ENCODE measurements at regions not wholly inside any gene's neighbourhood (a gene's known extent, or its start where the extent isn't known, plus 50 kb on each side); places are given as distances from the start of the nearest gene placed in this dataset.

DNA sequence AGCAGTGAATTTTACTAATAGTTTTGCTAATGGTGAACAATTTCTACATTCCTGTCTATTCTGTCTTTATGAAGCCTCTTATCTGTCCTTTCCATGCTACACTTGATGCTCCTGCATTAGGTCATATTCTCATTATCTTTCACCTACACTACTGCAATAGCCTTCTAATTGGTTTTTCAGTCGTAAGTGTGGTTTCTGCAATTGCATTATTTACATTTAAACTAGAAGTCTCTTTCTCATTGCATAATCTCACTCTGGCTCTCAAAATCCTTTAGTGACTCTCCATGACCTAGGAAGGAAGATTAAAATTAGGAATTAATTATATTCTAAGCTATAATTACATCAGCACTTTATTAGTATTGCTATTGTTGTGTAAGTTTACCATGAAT, 686.5 kb downstream of the IGSF11 start:
- no peaks in the 10 kb centered on the region for H3K9me3 ChIP-seq (replicated peaks in 1 of 3)
- H3K4me3 ChIP-seq: no peak overlapping the region
- H3K36me3 ChIP-seq (replicated peaks in 1 of 2): no peaks in the 10 kb centered on the region
- no peaks in the 10 kb centered on the region for H3K27me3 ChIP-seq
- no peak overlapping the region for H3K27ac ChIP-seq
- WGBS, 4 donors: 68 to 79% (median 75%) methylated on average over 1 of the region's 1 CpG
- intact Hi-C loops (cut with DNase I): no loop called here
- DNase-seq: no peak
- no peaks in the 10 kb centered on the region for H3K4me1 ChIP-seq (replicated peaks in 1 of 2)
- TF ChIP-seq, protein P1, sequence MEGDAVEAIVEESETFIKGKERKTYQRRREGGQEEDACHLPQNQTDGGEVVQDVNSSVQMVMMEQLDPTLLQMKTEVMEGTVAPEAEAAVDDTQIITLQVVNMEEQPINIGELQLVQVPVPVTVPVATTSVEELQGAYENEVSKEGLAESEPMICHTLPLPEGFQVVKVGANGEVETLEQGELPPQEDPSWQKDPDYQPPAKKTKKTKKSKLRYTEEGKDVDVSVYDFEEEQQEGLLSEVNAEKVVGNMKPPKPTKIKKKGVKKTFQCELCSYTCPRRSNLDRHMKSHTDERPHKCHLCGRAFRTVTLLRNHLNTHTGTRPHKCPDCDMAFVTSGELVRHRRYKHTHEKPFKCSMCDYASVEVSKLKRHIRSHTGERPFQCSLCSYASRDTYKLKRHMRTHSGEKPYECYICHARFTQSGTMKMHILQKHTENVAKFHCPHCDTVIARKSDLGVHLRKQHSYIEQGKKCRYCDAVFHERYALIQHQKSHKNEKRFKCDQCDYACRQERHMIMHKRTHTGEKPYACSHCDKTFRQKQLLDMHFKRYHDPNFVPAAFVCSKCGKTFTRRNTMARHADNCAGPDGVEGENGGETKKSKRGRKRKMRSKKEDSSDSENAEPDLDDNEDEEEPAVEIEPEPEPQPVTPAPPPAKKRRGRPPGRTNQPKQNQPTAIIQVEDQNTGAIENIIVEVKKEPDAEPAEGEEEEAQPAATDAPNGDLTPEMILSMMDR (IDR thresholded peaks at IDR 0.05): no peak
- no peak for TF ChIP-seq POLR2A (IDR thresholded peaks at IDR 0.05)

DNA sequence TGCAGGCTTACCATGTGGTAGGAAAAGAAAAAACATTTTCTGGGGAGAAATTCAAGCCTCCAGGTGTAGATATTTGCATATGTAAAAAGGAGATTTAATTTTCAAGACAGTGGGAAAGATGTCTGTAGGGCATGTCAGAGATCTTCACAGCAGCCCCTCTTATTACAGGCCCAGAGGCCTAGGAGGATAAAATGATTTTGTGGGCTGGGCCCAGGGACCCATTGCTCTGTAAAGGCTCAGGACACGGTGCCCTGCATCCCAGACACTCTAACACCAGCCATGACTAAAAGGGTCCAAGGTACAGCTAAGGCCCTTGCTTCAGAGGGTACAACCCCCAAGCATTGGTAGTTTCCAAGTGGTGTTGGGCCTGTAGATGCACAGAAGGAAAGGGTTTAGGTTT, 680.1 kb downstream of the IGSF11 start:
- no peaks in the 10 kb centered on the region for H3K36me3 ChIP-seq (replicated peaks in 1 of 2)
- TF ChIP-seq POLR2A (IDR thresholded peaks at IDR 0.05): no peak
- TF ChIP-seq, protein P1 (IDR thresholded peaks at IDR 0.05): no peak
- DNase-seq: no peak
- WGBS, 4 donors: 79 to 86% (median 81%) methylated on average over 1 of the region's 1 CpG; no CpG with 5 or more reads in 1 of the 4 donors
- no peak overlapping the region for H3K4me3 ChIP-seq
- no peaks in the 10 kb centered on the region for H3K4me1 ChIP-seq (replicated peaks in 1 of 2)
- H3K27ac ChIP-seq: no peak overlapping the region
- intact Hi-C loops (cut with DNase I): no loop called here
- no peaks in the 10 kb centered on the region for H3K27me3 ChIP-seq
- H3K9me3 ChIP-seq (replicated peaks in 1 of 3): no peaks in the 10 kb centered on the region

DNA sequence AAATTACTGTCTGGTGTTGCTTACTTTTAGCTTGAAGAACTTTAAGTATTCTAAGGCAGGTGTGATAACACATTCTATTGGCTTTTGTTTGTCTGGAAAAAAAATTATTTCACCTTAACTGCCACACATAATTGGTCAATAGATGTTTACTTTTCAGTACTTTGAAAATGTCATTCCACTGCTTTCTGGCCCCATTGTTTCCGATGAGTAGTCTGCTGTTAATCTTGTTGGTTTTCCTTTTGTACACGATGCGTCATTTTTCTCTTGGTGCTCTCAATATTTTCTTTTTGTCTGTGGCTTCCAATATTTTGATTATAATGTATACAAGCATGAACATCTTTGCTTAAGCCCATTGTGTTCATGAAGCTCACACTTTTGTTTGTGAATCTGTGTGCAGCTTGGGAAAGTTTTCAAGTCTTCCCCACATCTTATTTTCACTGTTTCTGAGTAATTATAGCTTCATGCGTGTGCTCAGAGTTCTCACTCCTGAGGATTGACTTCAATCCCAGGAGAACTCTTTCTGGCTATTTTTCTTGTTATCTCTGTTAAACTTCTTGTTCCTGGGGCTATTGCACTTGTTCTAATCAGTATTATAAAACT, 664.7 kb downstream of the IGSF11 start:
- no peak overlapping the region for H3K4me3 ChIP-seq
- WGBS, 4 donors: 84 to 90% (median 89%) methylated on average over 4 of the region's 4 CpGs
- H3K27me3 ChIP-seq: no peaks in the 10 kb centered on the region
- DNase-seq: no peak
- intact Hi-C loops (cut with DNase I): no loop called here
- no peak for TF ChIP-seq POLR2A (IDR thresholded peaks at IDR 0.05)
- TF ChIP-seq, protein P1 (IDR thresholded peaks at IDR 0.05): no peak
- no peaks in the 10 kb centered on the region for H3K4me1 ChIP-seq (replicated peaks in 1 of 2)
- H3K9me3 ChIP-seq (replicated peaks in 1 of 3): peaks cover 0 to 17% (median 0%) of the 10 kb centered on the region in 3 donors
- no peaks in the 10 kb centered on the region for H3K36me3 ChIP-seq (replicated peaks in 1 of 2)
- no peak overlapping the region for H3K27ac ChIP-seq

DNA sequence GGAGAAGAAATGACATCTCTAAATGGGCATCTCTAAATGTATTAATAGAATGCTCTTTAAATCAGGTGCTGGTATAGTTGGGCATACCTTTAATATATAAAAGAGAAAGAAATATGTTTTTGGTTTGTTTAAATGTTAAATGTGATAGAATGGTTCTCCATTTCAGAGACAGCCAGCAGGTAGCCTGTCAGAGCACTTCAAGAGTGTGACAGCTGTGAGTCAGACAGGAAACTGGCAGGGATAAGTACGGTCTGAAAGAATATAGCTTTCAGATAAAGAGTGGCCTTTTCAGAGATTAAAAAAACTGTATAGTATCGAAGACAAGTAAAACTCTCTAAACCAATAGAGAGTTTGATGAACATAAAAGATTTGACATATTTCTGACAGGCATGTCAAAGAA, 654.1 kb downstream of the IGSF11 start:
- no peaks in the 10 kb centered on the region for H3K36me3 ChIP-seq (replicated peaks in 1 of 2)
- H3K27ac ChIP-seq: no peak overlapping the region
- no peaks in the 10 kb centered on the region for H3K9me3 ChIP-seq (replicated peaks in 1 of 3)
- intact Hi-C loops (cut with DNase I): no loop called here
- no peak for TF ChIP-seq POLR2A (IDR thresholded peaks at IDR 0.05)
- TF ChIP-seq, protein P1 (IDR thresholded peaks at IDR 0.05): no peak
- no peak for DNase-seq
- H3K27me3 ChIP-seq: no peaks in the 10 kb centered on the region
- 30 to 37% (median 34%) methylated on average over 2 of the region's 2 CpGs for WGBS, 4 donors
- no peak overlapping the region for H3K4me3 ChIP-seq
- no peaks in the 10 kb centered on the region for H3K4me1 ChIP-seq (replicated peaks in 1 of 2)

Measured in adrenal gland (tissue), 9 donors.